ENCODE measurements at regions not wholly inside any gene's neighbourhood (a gene's known extent, or its start where the extent isn't known, plus 50 kb on each side); places are given as distances from the start of the nearest gene placed in this dataset.

- no peak for DNase-seq
Measured at GRCh38 chr5:166566725-166567124, 1724.7 kb upstream of the WWC1 start.

DNA sequence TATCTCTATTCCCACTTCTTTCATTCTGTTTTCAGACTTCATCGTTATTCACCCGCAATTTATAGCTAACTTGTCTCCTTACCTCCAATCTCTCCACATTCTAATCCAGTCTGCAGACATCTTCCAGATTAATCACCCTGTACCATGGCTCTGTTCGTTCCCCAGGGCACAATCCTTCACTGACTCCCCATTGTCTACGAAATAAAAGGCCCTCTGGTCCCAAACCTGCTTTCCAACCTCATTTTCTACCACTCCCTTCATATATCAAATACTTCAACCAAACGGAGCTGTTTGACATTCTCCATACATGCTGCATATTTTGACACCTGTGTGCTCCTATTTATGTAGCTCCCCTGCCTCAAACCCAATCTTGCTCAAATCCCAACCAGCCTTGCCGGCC lies 1720.6 kb upstream of the WWC1 start:
- H3K4me1 Mint-ChIP-seq = no peaks in the 10 kb centered on the region
- no peak for DNase-seq
- no peak overlapping the region for H3K4me3 Mint-ChIP-seq
- peaks cover 8 to 51% (median 29%) of the 10 kb centered on the region in 6 donors for H3K9me3 Mint-ChIP-seq
- H3K27ac Mint-ChIP-seq = no peak overlapping the region
- H3K27me3 Mint-ChIP-seq (ENCODE audit: low read depth in 3 of 3) = peaks cover 0 to 2% (median 0%) of the 10 kb centered on the region in 3 donors
- H3K36me3 Mint-ChIP-seq = no peaks in the 10 kb centered on the region

More at GRCh38 chr5:166566725-166567124, 1724.7 kb upstream of the WWC1 start:
- peaks cover 5 to 31% (median 21%) of the 10 kb centered on the region in 6 donors for H3K9me3 Mint-ChIP-seq
- H3K4me3 Mint-ChIP-seq = no peak overlapping the region
- no peak overlapping the region for H3K27ac Mint-ChIP-seq
- no peaks in the 10 kb centered on the region for H3K4me1 Mint-ChIP-seq
- no peaks in the 10 kb centered on the region for H3K36me3 Mint-ChIP-seq
- H3K27me3 Mint-ChIP-seq (ENCODE audit: low read depth in 3 of 3) = no peaks in the 10 kb centered on the region

GRCh38 chr5:166571668-166572067 lies 1719.8 kb upstream of the WWC1 start:
- no peak for DNase-seq
- Mint-ChIP-seq H3K27ac (no peak overlapping the region), H3K36me3 (no peaks in the 10 kb centered on the region), H3K9me3 (peaks cover 8 to 54% (median 29%) of the 10 kb centered on the region in 6 donors), H3K4me1 (no peaks in the 10 kb centered on the region), H3K27me3 (ENCODE audit: low read depth in 3 of 3) (peaks cover 0 to 2% (median 0%) of the 10 kb centered on the region in 3 donors), H3K4me3 (no peak overlapping the region)

- Mint-ChIP-seq H3K27me3 (ENCODE audit: low read depth in 3 of 3) (peaks cover 0 to 2% (median 0%) of the 10 kb centered on the region in 3 donors), H3K27ac (no peak overlapping the region), H3K9me3 (peaks cover 5 to 47% (median 31%) of the 10 kb centered on the region in 6 donors), H3K4me1 (no peaks in the 10 kb centered on the region), H3K36me3 (no peaks in the 10 kb centered on the region), H3K4me3 (no peak overlapping the region)
- no peak for DNase-seq
Measured at GRCh38 chr5:166576323-166576722, 1715.1 kb upstream of the WWC1 start.

GRCh38 chr5:166581826-166582225 lies 1709.6 kb upstream of the WWC1 start:
- peaks cover 0 to 50% (median 24%) of the 10 kb centered on the region in 6 donors for H3K9me3 Mint-ChIP-seq
- no peak overlapping the region for H3K27ac Mint-ChIP-seq
- H3K27me3 Mint-ChIP-seq (ENCODE audit: low read depth in 3 of 3) = peaks cover 0 to 1% (median 0%) of the 10 kb centered on the region in 3 donors
- no peak for DNase-seq
- H3K4me3 Mint-ChIP-seq = no peak overlapping the region
- no peaks in the 10 kb centered on the region for H3K4me1 Mint-ChIP-seq
- H3K36me3 Mint-ChIP-seq = no peaks in the 10 kb centered on the region

GRCh38 chr5:166582416-166582815 lies 1709.0 kb upstream of the WWC1 start:
- H3K9me3 Mint-ChIP-seq = peaks cover under 1 to 53% (median 26%) of the 10 kb centered on the region in 6 donors
- no peak overlapping the region for H3K27ac Mint-ChIP-seq
- peaks cover 0 to under 1% (median 0%) of the 10 kb centered on the region in 3 donors for H3K36me3 Mint-ChIP-seq
- no peaks in the 10 kb centered on the region for H3K4me1 Mint-ChIP-seq
- H3K27me3 Mint-ChIP-seq (ENCODE audit: low read depth in 3 of 3) = peaks cover 0 to 1% (median 0%) of the 10 kb centered on the region in 3 donors
- no peak overlapping the region for H3K4me3 Mint-ChIP-seq
- DNase-seq = no peak

DNA sequence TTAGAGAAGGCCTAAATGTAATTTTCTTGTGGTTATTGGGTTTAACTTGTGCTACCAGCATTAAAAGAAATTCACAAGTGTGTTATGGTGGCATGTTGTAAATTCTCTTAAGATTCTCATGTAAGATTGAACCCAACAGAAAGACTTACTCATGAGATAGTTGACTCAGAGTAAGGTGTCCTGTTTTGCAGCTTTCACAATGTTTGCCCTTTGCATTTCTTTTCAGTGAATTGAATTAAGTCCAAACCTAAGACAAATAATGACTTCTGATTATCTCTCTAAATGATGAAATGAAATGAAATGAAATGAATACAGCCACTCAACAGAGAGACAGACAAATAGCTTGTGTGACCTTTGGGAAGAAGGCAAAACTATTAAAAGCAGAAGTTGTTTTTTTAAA lies 1696.9 kb upstream of the WWC1 start:
- Mint-ChIP-seq H3K4me1 (no peaks in the 10 kb centered on the region), H3K9me3 (peaks cover 2 to 54% (median 29%) of the 10 kb centered on the region in 6 donors), H3K27ac (no peak overlapping the region), H3K36me3 (no peaks in the 10 kb centered on the region), H3K4me3 (no peak overlapping the region), H3K27me3 (ENCODE audit: low read depth in 3 of 3) (peaks cover 0 to 2% (median 0%) of the 10 kb centered on the region in 3 donors)
- DNase-seq = no peak

DNA sequence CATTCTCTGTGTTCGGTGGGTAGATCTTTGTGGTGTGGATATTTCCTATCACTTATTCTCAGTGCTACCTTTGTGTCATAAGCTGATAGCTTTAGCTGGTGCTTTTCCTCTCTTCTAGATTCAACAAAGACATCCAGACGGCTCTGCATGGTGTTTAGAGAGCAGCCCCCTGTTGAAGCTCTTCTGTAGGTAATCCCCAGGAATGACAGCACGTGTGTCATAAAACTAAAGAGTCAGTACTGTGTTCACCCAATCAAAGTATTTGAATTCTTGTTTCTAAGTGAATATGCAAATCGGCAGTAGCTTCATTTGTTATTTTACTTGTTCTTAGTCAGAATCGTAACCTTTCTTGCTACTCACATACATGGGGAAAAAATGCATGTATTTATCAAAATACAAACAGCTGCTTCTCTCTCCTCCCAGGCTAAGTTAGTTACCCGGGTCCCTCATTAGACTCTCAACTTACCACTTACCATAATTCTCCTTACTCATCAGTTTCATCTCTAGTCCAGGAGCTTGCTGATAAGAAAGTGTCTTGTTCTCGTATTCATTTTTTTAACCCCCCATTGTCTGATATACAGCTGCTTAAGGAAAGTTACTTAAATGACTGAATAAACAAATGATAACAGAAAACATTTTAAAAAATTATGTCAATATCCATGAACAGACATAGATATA lies 1696.0 kb upstream of the WWC1 start:
- Mint-ChIP-seq H3K9me3 (peaks cover 2 to 63% (median 31%) of the 10 kb centered on the region in 6 donors), H3K4me3 (no peak overlapping the region), H3K4me1 (no peaks in the 10 kb centered on the region), H3K36me3 (no peaks in the 10 kb centered on the region), H3K27ac (no peak overlapping the region), H3K27me3 (ENCODE audit: low read depth in 3 of 3) (peaks cover 0 to 2% (median 0%) of the 10 kb centered on the region in 3 donors)
- DNase-seq = no peak

DNA sequence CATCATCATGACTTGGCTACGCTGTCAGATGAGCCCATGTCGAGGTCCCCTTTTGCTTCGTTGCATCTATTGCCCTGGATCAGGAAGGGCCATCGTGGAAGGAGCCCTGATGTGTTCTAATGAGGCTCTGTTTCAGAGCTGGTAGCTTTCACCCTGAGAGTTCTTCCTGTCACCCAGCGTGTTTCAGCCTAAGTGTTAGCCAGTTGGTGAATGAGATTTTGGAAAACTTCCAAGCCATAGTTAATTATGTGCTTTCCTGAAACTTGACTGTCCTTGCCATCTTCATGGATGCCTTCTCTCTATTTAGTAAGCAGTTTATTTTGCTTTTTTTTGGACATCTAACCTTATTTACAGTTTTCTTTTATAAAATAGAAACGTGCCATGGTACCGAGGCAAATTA lies 1695.4 kb upstream of the WWC1 start:
- H3K4me1 Mint-ChIP-seq = no peaks in the 10 kb centered on the region
- peaks cover under 1 to 68% (median 30%) of the 10 kb centered on the region in 6 donors for H3K9me3 Mint-ChIP-seq
- no peak overlapping the region for H3K4me3 Mint-ChIP-seq
- DNase-seq = no peak
- no peaks in the 10 kb centered on the region for H3K36me3 Mint-ChIP-seq
- H3K27ac Mint-ChIP-seq = no peak overlapping the region
- H3K27me3 Mint-ChIP-seq (ENCODE audit: low read depth in 3 of 3) = peaks cover 0 to 2% (median 0%) of the 10 kb centered on the region in 3 donors

DNA sequence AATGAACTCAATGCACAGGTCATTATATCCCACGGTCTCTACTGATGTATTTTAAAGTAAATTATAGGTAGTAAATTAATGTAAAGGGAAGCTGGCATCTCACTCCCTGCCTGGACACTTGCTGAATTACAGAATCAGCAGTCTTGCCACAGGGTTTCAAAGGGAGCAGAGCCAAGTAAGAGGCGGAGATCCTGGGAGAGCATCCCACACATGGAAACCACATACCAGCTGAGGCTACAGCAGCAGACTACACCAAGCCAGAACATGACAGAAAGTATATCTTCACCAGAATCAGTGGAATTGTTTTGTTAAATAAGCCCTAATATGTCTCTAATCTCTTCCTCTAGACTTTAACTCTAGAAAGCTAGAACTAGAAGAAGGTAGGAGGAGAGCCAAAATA lies 1689.2 kb upstream of the WWC1 start:
- peaks cover 18 to 70% (median 32%) of the 10 kb centered on the region in 6 donors for H3K9me3 Mint-ChIP-seq
- peaks cover 0 to 1% (median 0%) of the 10 kb centered on the region in 3 donors for H3K27me3 Mint-ChIP-seq (ENCODE audit: low read depth in 3 of 3)
- no peak overlapping the region for H3K27ac Mint-ChIP-seq
- DNase-seq = no peak
- H3K36me3 Mint-ChIP-seq = no peaks in the 10 kb centered on the region
- H3K4me3 Mint-ChIP-seq = no peak overlapping the region
- H3K4me1 Mint-ChIP-seq = no peaks in the 10 kb centered on the region

GRCh38 chr5:166617507-166617906 lies 1673.9 kb upstream of the WWC1 start:
- peaks cover 0 to 6% (median 0%) of the 10 kb centered on the region in 3 donors for H3K36me3 Mint-ChIP-seq
- no peaks in the 10 kb centered on the region for H3K27me3 Mint-ChIP-seq (ENCODE audit: low read depth in 3 of 3)
- no peaks in the 10 kb centered on the region for H3K4me1 Mint-ChIP-seq
- no peak overlapping the region for H3K4me3 Mint-ChIP-seq
- DNase-seq = no peak
- peaks cover 7 to 62% (median 34%) of the 10 kb centered on the region in 6 donors for H3K9me3 Mint-ChIP-seq
- no peak overlapping the region for H3K27ac Mint-ChIP-seq

- peaks cover 7 to 56% (median 35%) of the 10 kb centered on the region in 6 donors for H3K9me3 Mint-ChIP-seq
- no peaks in the 10 kb centered on the region for H3K27me3 Mint-ChIP-seq (ENCODE audit: low read depth in 3 of 3)
- H3K4me3 Mint-ChIP-seq = no peak overlapping the region
- no peak for DNase-seq
- H3K27ac Mint-ChIP-seq = no peak overlapping the region
- H3K4me1 Mint-ChIP-seq = no peaks in the 10 kb centered on the region
- H3K36me3 Mint-ChIP-seq = peaks cover 0 to 6% (median 0%) of the 10 kb centered on the region in 3 donors
Measured at GRCh38 chr5:166618526-166618925, 1672.9 kb upstream of the WWC1 start.

DNA sequence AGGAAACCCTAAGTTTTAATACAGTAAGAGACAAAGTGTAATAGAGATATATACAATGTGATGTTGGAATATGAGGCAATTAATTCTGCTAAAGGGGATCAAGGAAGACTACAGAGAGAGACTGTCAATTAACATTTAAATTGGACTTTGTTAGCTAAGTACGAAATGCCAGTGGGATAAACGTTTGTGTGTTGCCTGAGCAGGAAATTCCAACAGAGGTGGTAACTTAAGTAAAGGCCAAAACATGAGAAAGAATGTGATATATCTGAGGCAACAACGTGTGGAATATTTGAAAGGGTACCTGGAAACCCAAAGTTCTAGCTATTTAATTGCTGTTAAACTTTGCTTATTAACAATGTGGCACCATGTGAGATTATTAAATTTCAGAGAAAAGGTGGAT lies 1666.9 kb upstream of the WWC1 start:
- Mint-ChIP-seq H3K4me3 (no peak overlapping the region), H3K27me3 (ENCODE audit: low read depth in 3 of 3) (peaks cover 0 to 3% (median 0%) of the 10 kb centered on the region in 3 donors), H3K36me3 (peaks cover 0 to 3% (median 0%) of the 10 kb centered on the region in 3 donors), H3K27ac (no peak overlapping the region), H3K9me3 (peaks cover 10 to 38% (median 22%) of the 10 kb centered on the region in 6 donors), H3K4me1 (no peaks in the 10 kb centered on the region)
- DNase-seq = no peak

DNA sequence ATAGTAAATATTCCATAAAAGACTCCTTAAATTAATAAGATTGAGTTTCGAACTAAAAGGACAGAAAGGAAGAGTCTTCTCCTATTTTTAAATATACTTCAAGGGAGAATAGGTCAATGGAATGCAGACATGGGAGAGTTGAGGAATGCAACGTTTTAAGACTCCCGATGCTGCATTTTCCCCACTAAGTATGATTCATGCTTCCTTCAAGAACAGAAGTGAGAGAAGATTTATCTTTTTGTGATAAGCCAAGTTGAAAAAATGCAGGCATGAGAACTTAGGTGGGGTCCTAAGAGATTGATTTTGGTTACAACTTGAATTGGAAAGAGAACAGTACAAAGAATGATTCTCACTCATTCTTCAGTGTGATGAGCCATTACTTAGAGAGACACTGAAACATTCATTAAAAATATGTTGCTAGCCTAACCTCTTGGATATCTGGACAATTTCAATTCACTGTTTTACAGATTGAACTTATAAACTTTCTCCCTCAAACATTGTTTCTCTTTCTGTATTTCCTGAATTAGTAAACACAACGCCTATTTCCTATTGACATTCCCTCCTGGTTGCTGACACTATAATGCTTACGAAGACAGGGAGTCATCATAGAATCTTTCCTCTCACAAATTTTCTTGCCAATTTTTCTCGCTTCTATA lies 1666.1 kb upstream of the WWC1 start:
- Mint-ChIP-seq H3K9me3 (peaks cover 4 to 30% (median 18%) of the 10 kb centered on the region in 6 donors), H3K27ac (no peak overlapping the region), H3K36me3 (no peaks in the 10 kb centered on the region), H3K4me3 (no peak overlapping the region), H3K4me1 (no peaks in the 10 kb centered on the region), H3K27me3 (ENCODE audit: low read depth in 3 of 3) (peaks cover 0 to 3% (median 0%) of the 10 kb centered on the region in 3 donors)
- no peak for DNase-seq
